ENCODE measurements at regions not wholly inside any gene's neighbourhood (a gene's known extent, or its start where the extent isn't known, plus 50 kb on each side); places are given as distances from the start of the nearest gene placed in this dataset.
A peak's percentile ranks its signal among the peaks of the same experiment; 100 is the strongest.
"Not testable (repeated sequence)": the region's sequence is repeated elsewhere in the genome, so short reads cannot be mapped to it uniquely, and the experiment has no call there.

DNA sequence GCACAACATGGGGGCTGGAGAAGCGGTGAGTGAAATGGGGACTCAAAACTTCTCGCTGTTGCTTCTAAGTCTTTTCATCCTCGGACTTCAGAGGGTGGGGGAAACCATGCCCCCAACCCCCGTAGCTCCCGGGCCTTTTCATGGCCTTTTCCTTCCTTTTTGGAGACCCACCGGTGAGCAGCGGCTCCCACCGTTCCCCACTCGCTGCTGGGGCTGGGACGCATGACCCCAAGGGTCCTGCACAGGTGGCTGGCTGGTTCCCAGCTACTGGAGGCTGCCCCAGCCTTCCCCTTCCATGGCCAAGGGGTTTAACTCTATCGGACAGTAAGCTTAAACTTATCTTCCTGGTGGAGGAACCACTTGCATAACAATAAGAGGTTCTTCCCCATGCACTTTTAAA, 194.3 kb upstream of the FERD3L start:
- Histone ChIP-seq H3K36me3 (ENCODE audit: insufficient read depth) (no peaks in the 10 kb centered on the region), H3K4me1 (ENCODE audit: insufficient read depth) (no peaks in the 10 kb centered on the region; the same call in 1 of the 2 replicates), H3K27me3 (ENCODE audit: insufficient read depth) (no peaks in the 10 kb centered on the region), H3K27ac (ENCODE audit: low read depth) (no peak overlapping the region), H4K20me1 (replicated peaks; ENCODE audit: insufficient read depth) (no peaks in the 10 kb centered on the region), H3K4me2 (no peak overlapping the region), H3K79me2 (replicated peaks; ENCODE audit: insufficient read depth) (no peaks in the 10 kb centered on the region), H3F3A (replicated peaks; ENCODE audit: low read depth) (no peaks in the 10 kb centered on the region), H3K9me2 (ENCODE audit: insufficient read depth) (no peaks in the 10 kb centered on the region), H3K4me3 (no peak overlapping the region), H2AFZ (0 out of 2 replicates have a peak overlapping the region, but pooled peaks have one; percentile 23)
- TF ChIP-seq, protein P1, sequence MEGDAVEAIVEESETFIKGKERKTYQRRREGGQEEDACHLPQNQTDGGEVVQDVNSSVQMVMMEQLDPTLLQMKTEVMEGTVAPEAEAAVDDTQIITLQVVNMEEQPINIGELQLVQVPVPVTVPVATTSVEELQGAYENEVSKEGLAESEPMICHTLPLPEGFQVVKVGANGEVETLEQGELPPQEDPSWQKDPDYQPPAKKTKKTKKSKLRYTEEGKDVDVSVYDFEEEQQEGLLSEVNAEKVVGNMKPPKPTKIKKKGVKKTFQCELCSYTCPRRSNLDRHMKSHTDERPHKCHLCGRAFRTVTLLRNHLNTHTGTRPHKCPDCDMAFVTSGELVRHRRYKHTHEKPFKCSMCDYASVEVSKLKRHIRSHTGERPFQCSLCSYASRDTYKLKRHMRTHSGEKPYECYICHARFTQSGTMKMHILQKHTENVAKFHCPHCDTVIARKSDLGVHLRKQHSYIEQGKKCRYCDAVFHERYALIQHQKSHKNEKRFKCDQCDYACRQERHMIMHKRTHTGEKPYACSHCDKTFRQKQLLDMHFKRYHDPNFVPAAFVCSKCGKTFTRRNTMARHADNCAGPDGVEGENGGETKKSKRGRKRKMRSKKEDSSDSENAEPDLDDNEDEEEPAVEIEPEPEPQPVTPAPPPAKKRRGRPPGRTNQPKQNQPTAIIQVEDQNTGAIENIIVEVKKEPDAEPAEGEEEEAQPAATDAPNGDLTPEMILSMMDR (conservative IDR thresholded peaks at IDR 0.05; ENCODE audit: low read depth in 2 of 2): no peak
- TF ChIP-seq, protein P2, sequence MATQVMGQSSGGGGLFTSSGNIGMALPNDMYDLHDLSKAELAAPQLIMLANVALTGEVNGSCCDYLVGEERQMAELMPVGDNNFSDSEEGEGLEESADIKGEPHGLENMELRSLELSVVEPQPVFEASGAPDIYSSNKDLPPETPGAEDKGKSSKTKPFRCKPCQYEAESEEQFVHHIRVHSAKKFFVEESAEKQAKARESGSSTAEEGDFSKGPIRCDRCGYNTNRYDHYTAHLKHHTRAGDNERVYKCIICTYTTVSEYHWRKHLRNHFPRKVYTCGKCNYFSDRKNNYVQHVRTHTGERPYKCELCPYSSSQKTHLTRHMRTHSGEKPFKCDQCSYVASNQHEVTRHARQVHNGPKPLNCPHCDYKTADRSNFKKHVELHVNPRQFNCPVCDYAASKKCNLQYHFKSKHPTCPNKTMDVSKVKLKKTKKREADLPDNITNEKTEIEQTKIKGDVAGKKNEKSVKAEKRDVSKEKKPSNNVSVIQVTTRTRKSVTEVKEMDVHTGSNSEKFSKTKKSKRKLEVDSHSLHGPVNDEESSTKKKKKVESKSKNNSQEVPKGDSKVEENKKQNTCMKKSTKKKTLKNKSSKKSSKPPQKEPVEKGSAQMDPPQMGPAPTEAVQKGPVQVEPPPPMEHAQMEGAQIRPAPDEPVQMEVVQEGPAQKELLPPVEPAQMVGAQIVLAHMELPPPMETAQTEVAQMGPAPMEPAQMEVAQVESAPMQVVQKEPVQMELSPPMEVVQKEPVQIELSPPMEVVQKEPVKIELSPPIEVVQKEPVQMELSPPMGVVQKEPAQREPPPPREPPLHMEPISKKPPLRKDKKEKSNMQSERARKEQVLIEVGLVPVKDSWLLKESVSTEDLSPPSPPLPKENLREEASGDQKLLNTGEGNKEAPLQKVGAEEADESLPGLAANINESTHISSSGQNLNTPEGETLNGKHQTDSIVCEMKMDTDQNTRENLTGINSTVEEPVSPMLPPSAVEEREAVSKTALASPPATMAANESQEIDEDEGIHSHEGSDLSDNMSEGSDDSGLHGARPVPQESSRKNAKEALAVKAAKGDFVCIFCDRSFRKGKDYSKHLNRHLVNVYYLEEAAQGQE (IDR thresholded peaks at IDR 0.05; ENCODE audit: unreplicated experiment): no peak
- ATAC-seq (no peak), DNase-seq (ENCODE audit: low spot score) (no peak)
- Mint-ChIP-seq H3K27ac (0 out of 2 replicates have a peak overlapping the region, but pooled peaks have one; percentile 65), H3K9me3 (no peaks in the 10 kb centered on the region), H3K4me1 (0 out of 3 replicates have a peak, but pooled peaks cover 2% of the 10 kb centered on the region), H3K4me3 (no peak overlapping the region), H3K36me3 (ENCODE audit: low read depth) (no peaks in the 10 kb centered on the region), H3K27me3 (ENCODE audit: insufficient read depth, low read depth, poor library complexity) (no peaks in the 10 kb centered on the region)

DNA sequence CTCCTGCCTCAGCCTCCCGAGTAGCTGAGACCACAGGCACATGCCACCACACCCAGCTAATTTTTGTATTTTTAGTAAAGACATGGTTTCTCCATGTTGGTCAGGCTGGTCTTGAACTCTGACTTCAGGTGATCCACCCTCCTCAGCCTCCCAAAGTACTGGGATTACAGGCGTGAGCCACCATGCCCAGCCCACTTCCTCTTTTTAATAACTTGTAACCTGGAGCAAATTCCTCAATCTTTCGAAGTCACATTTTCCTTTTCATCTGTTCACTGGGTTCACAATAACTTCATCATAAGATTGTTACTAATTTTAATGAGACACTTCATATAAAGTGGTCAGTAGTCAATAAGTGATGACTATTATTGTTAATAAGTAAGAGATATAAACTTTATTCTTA, 193.3 kb upstream of the FERD3L start:
- H3K27me3 Mint-ChIP-seq (ENCODE audit: insufficient read depth, low read depth, poor library complexity); H2AFZ ChIP-seq; H3K27ac Mint-ChIP-seq; H3K79me2 ChIP-seq (replicated peaks; ENCODE audit: insufficient read depth); ATAC-seq; H3K36me3 Mint-ChIP-seq (ENCODE audit: low read depth); DNase-seq (ENCODE audit: low spot score); H3K4me1 Mint-ChIP-seq; H3K9me3 Mint-ChIP-seq; H4K20me1 ChIP-seq (replicated peaks; ENCODE audit: insufficient read depth); H3K4me3 Mint-ChIP-seq; H3K9me2 ChIP-seq (ENCODE audit: insufficient read depth); H3K27me3 ChIP-seq (ENCODE audit: insufficient read depth); H3K4me2 ChIP-seq; H3F3A ChIP-seq (replicated peaks; ENCODE audit: low read depth); H3K36me3 ChIP-seq (ENCODE audit: insufficient read depth); H3K4me3 ChIP-seq; H3K27ac ChIP-seq (ENCODE audit: low read depth); H3K4me1 ChIP-seq (ENCODE audit: insufficient read depth): not testable (repeated sequence)

DNA sequence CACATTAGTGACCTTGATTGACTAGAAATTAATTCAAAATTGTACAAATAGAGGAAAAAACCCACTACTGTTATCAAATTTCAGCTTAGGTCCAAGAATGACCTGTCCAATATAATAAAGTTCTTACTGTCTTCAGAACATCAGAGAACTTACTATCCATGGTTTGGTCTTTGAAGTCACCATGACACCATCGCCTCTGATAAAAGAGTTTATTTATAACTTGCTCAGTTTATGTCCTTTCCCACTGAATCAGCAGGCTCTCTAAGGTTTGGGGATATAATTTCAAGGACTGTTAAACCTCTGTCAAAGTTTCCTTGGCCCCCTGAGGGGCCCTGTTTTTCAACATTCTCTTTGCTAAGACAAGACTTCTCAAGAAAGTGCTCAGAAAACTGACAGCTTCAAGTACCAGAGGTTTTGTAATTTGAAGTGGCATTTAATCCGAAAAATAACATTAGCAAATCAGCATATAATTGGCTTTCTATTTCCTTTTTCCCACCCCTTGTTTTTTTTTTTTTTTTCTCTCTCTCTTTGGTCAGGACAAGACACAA, 191.7 kb upstream of the FERD3L start:
- DNase-seq (ENCODE audit: low spot score): no peak
- no peak for ATAC-seq
- H3K27ac Mint-ChIP-seq: no peak overlapping the region
- Histone ChIP-seq H3K4me2 (no peak overlapping the region), H3K9me2 (ENCODE audit: insufficient read depth) (no peaks in the 10 kb centered on the region), H3K4me3 (no peak overlapping the region), H4K20me1 (replicated peaks; ENCODE audit: insufficient read depth) (no peaks in the 10 kb centered on the region), H2AFZ (no peak overlapping the region), H3F3A (replicated peaks; ENCODE audit: low read depth) (no peaks in the 10 kb centered on the region), H3K27me3 (ENCODE audit: insufficient read depth) (no peaks in the 10 kb centered on the region), H3K79me2 (replicated peaks; ENCODE audit: insufficient read depth) (no peaks in the 10 kb centered on the region), H3K27ac (ENCODE audit: low read depth) (no peak overlapping the region), H3K4me1 (ENCODE audit: insufficient read depth) (no peaks in the 10 kb centered on the region; the same call in 1 of the 2 replicates), H3K36me3 (ENCODE audit: insufficient read depth) (no peaks in the 10 kb centered on the region)
- H3K27me3 Mint-ChIP-seq (ENCODE audit: insufficient read depth, low read depth, poor library complexity): no peaks in the 10 kb centered on the region
- no peaks in the 10 kb centered on the region for H3K36me3 Mint-ChIP-seq (ENCODE audit: low read depth)
- 0 out of 3 replicates have a peak, but pooled peaks cover 2% of the 10 kb centered on the region for H3K4me1 Mint-ChIP-seq
- H3K9me3 Mint-ChIP-seq: no peaks in the 10 kb centered on the region
- H3K4me3 Mint-ChIP-seq: no peak overlapping the region
- TF ChIP-seq JUNB (IDR thresholded peaks at IDR 0.05; ENCODE audit: unreplicated experiment) (no peak), ZNF114 (CRISPR knock-in tag; IDR thresholded peaks at IDR 0.05) (no peak)
- TF ChIP-seq, protein P1 (conservative IDR thresholded peaks at IDR 0.05; ENCODE audit: low read depth in 2 of 2): no peak
